Heart right ventricle (tissue), 16 donors: ENCODE measurements at regions not wholly inside any gene's neighbourhood (a gene's known extent, or its start where the extent isn't known, plus 50 kb on each side); places are given as distances from the start of the nearest gene placed in this dataset.

Source experiments
- ATAC-seq, 8 donors: fragments of 200-7000 bp; cut with Tn5 transposase; one replicate each; pipeline ENCODE4 v1.9.1; 2020; ENCODE audit warnings: mild to moderate bottlenecking in 8 of 8, moderate library complexity in 8 of 8, moderate number of reproducible peaks in 1 of 8
- DNase-seq, 2 donors: peaks; one replicate each; pipeline ENCODE4 v3.0.0-alpha.2; 2020
- H3K27ac ChIP-seq, 10 donors: fragments of 200-600 bp; sonication (generic) in 2 of 10; one replicate each; pipeline versions ENCODE4 v1.5.0 to v1.8.0; 2020 to 2022; ENCODE audit warnings: mild to moderate bottlenecking in 3 of 10
- H3K27me3 ChIP-seq, 7 donors: fragments of 200-600 bp; one replicate each; pipeline ENCODE4 v1.8.0; 2021 to 2022; ENCODE audit warnings: mild to moderate bottlenecking in 2 of 7
- H3K36me3 ChIP-seq, 9 donors: fragments of 200-600 bp; sonication (generic) in 1 of 9; one replicate each; pipeline versions ENCODE4 v1.5.0 to v1.8.0; 2020 to 2022; ENCODE audit warnings: mild to moderate bottlenecking in 2 of 9
- H3K4me1 ChIP-seq, 9 donors: fragments of 200-600 bp; sonication (generic) in 1 of 9; one replicate each; pipeline versions ENCODE4 v1.5.0 to v1.8.0; 2020 to 2022; ENCODE audit warnings: mild to moderate bottlenecking in 4 of 9
- H3K4me3 ChIP-seq, 10 donors: fragments of 200-600 bp; sonication (generic) in 2 of 10; one replicate each; pipeline versions ENCODE4 v1.5.0 to v1.8.0; 2020 to 2022; ENCODE audit warnings: mild to moderate bottlenecking in 7 of 10, moderate library complexity in 2 of 10
- H3K9me3 ChIP-seq, 11 donors: fragments of 200-600 bp in 10 of 11; sonication (generic) in 2 of 11; one replicate each; pipeline versions ENCODE4 v1.5.0 to v1.8.0; 2013 to 2022; ENCODE audit warnings: mild to moderate bottlenecking in 2 of 11, control low read depth in 1 of 11, moderate library complexity in 1 of 11
- CTCF ChIP-seq, 9 donors: fragments of 200-600 bp; sonication (generic) in 2 of 9; IDR thresholded peaks; one replicate each; pipeline versions ENCODE4 v1.5.0 to v1.8.0; 2021 to 2022; ENCODE audit warnings: antibody characterized with exemption in 9 of 9, mild to moderate bottlenecking in 5 of 9, moderate library complexity in 1 of 9
- whole genome bisulfite sequencing, 2 donors: extraction: QIAGEN DNeasy Blood & Tissue Kit; methylation state at CpG; one replicate each; pipeline ENCODE4 v1.1.7; 2013; ENCODE audit warnings: inconsistent platforms in 1 of 2; 5-methylcytosine and 5-hydroxymethylcytosine counted together
- intact Hi-C, 10 donors: fragments of 100-400 bp; cut with DNase I; formaldehyde crosslinking; loops; one replicate each; pipeline versions ENCODE4 v1.11.1 to v1.14.2; 2022
- donor health status: Arrhythmogenic right ventricular cardiomyopathy.
- donor health status: ischemic (EF 13 %, LVEDD 7.1; RV severe dilation, severe dysfunction).
- donor health status: healthy with polysubstance abuse.
- donor health status: DM: no; HTN: yes; CAD: no.
- donor health status: DM: no; HTN: no; CAD: no.
- donor health status: ischemic (EF 25% LVEDD 6.9; RV normal size, moderate dysfunction).
- donor health status: ischemic (EF 25% LVEDD 5.7; RV mildly dilated, moderate dysfunction).
- donor health status: healthy.
- donor health status: DM: yes; HTN: yes; CAD: no.
- donor health status: Ischemic cardiomyopathy.
- donor health status: ischemic (EF 35%, LVEDD 5.7; RV mildly dilated, moderate dysfunction).
- donor health status: nonischemic (EF 11% LVEDD 7.7; RV severe dilation, severe dysfunction).
- donor health status: DM: yes; HTN: yes; CAD: no.
- donor health status: PGD.
- donor health status: ischemic (EF 29% LVEDD 5.4; RV normal size, mild dysfunction).
- donor health status: nonischemic (EF 23%, LVEDD 6.1; RV moderate dilation, normal function).

- ATAC-seq, result no peak
- intact Hi-C loops, result no loop called here
- no peak for TF ChIP-seq CTCF (IDR thresholded peaks at IDR 0.05)
Measured at GRCh38 chr4:10877076-10877475, 192.5 kb upstream of the CLNK start.

GRCh38 chr4:10875144-10875799, 190.7 kb upstream of the CLNK start:
- DNase-seq, result no peak
- ATAC-seq, result no peak
- H3K4me3 ChIP-seq, result no peak overlapping the region
- peaks cover 0 to 3% (median 0%) of the 10 kb centered on the region in 7 donors for H3K27me3 ChIP-seq
- 72 to 73% methylated on average over 2 of the region's 2 CpGs for WGBS, 2 donors
- no peak overlapping the region for H3K27ac ChIP-seq
- no peaks in the 10 kb centered on the region for H3K36me3 ChIP-seq
- intact Hi-C loops, result no loop called here
- H3K9me3 ChIP-seq, result peaks cover 0 to 9% (median 0%) of the 10 kb centered on the region in 11 donors
- TF ChIP-seq CTCF (IDR thresholded peaks at IDR 0.05), result no peak
- H3K4me1 ChIP-seq, result no peaks in the 10 kb centered on the region

More at GRCh38 chr4:10877076-10877475, 192.5 kb upstream of the CLNK start:
- Histone ChIP-seq H3K36me3 (no peaks in the 10 kb centered on the region), H3K27me3 (peaks cover 0 to 3% (median 0%) of the 10 kb centered on the region in 7 donors), H3K27ac (no peak overlapping the region), H3K4me1 (no peaks in the 10 kb centered on the region), H3K4me3 (no peak overlapping the region), H3K9me3 (peaks cover 0 to 9% (median 0%) of the 10 kb centered on the region in 11 donors)
- no peak for DNase-seq

GRCh38 chr4:10873809-10874208, 189.2 kb upstream of the CLNK start:
- no peak for TF ChIP-seq CTCF (IDR thresholded peaks at IDR 0.05)
- H3K36me3 ChIP-seq, result no peaks in the 10 kb centered on the region

GRCh38 chr4:10872833-10873517, 188.4 kb upstream of the CLNK start:
- no peak for DNase-seq
- H3K36me3 ChIP-seq, result no peaks in the 10 kb centered on the region
- no peak overlapping the region for H3K4me3 ChIP-seq
- H3K9me3 ChIP-seq, result peaks cover 0 to 10% (median 0%) of the 10 kb centered on the region in 11 donors
- no peaks in the 10 kb centered on the region for H3K4me1 ChIP-seq
- peaks cover 0 to 2% (median 0%) of the 10 kb centered on the region in 7 donors for H3K27me3 ChIP-seq
- 64 to 72% methylated on average over 4 of the region's 4 CpGs for WGBS, 2 donors
- intact Hi-C loops, result no loop called here
- ATAC-seq, result no peak
- no peak overlapping the region for H3K27ac ChIP-seq
- TF ChIP-seq CTCF (IDR thresholded peaks at IDR 0.05), result no peak

More at GRCh38 chr4:10873809-10874208, 189.2 kb upstream of the CLNK start:
- Histone ChIP-seq H3K4me1 (no peaks in the 10 kb centered on the region), H3K4me3 (no peak overlapping the region), H3K27ac (no peak overlapping the region), H3K9me3 (peaks cover 0 to 9% (median 0%) of the 10 kb centered on the region in 11 donors), H3K27me3 (peaks cover 0 to 3% (median 0%) of the 10 kb centered on the region in 7 donors)
- WGBS, 2 donors, result 84 to 91% methylated on average over 1 of the region's 1 CpG
- ATAC-seq, result no peak
- intact Hi-C loops, result no loop called here
- DNase-seq, result no peak
